CD4-positive, alpha-beta T cell (primary cell): ENCODE measurements at regions not wholly inside any gene's neighbourhood (a gene's known extent, or its start where the extent isn't known, plus 50 kb on each side); places are given as distances from the start of the nearest gene placed in this dataset.

Source experiments
- ATAC-seq: fragments of 200-7000 bp; cut with Tn5 transposase; one replicate; pipeline ENCODE4 v1.10.0; 2022; ENCODE audit warnings: mild to moderate bottlenecking; ENCODE audit not compliant: poor library complexity
- CTCF ChIA-PET: fragments of 350-600 bp; sonication (Branson Sonifier 250); formaldehyde crosslinking; loops from one replicate; lab custom pipeline; 2021; ENCODE audit warnings: antibody characterized with exemption, inconsistent platforms; lab: Charles Lee
- POLR2A ChIA-PET: fragments of 350-600 bp; sonication (Branson Sonifier 250); formaldehyde crosslinking; loops from one replicate; lab custom pipeline; 2021; ENCODE audit warnings: antibody characterized with exemption, inconsistent platforms; lab: Charles Lee
- DNase-seq, 14 experiments: peaks; one replicate each; pipeline ENCODE4 v3.0.0-alpha.2; 2013 to 2020; ENCODE audit warnings: mixed read lengths in 2 of 14
- H3K27ac ChIP-seq, 2 donors: one replicate each; pipeline versions ENCODE4 v1.5.1 to v1.7.0; 2013; ENCODE audit warnings: low read length in 2 of 2, low read depth in 1 of 2, mild to moderate bottlenecking in 1 of 2
- H3K27me3 ChIP-seq, 2 experiments: 1 replicate in 1 of 2; 2 replicates in 1 of 2; pipeline versions ENCODE4 v1.6.1 to v1.7.0; 2013; ENCODE audit warnings: low read length in 2 of 2, control low read depth in 1 of 2, mild to moderate bottlenecking in 1 of 2, moderate library complexity in 1 of 2; ENCODE audit not compliant: insufficient read depth in 2 of 2, control insufficient read depth in 1 of 2
- H3K36me3 ChIP-seq: one replicate; pipeline ENCODE4 v1.6.1; 2013; ENCODE audit warnings: low read length, control low read depth; ENCODE audit not compliant: insufficient read depth
- H3K4me1 ChIP-seq: one replicate; pipeline ENCODE4 v1.6.1; 2013; ENCODE audit warnings: low read length, control low read depth; ENCODE audit not compliant: insufficient read depth
- H3K4me3 ChIP-seq: one replicate; pipeline ENCODE4 v1.5.1; 2013; ENCODE audit warnings: mild to moderate bottlenecking, low read length, moderate library complexity
- H3K9me3 ChIP-seq, 2 experiments: 1 replicate in 1 of 2; 2 replicates in 1 of 2; pipeline versions ENCODE4 v1.6.1 to v1.7.0; 2013; ENCODE audit warnings: low read length in 2 of 2, mild to moderate bottlenecking in 2 of 2, control low read depth in 1 of 2, moderate library complexity in 1 of 2; ENCODE audit not compliant: control insufficient read depth in 1 of 2, insufficient read depth in 1 of 2
- H3K27ac Mint-ChIP-seq: one replicate; pipeline ENCODE4 v1.8.0; 2020; ENCODE audit warnings: mixed read lengths
- H3K27me3 Mint-ChIP-seq: one replicate; pipeline ENCODE4 v1.8.0; 2021; ENCODE audit warnings: mixed read lengths
- H3K36me3 Mint-ChIP-seq: one replicate; pipeline ENCODE4 v1.8.0; 2021; ENCODE audit warnings: low read depth, mixed read lengths
- H3K4me1 Mint-ChIP-seq: one replicate; pipeline ENCODE4 v1.8.0; 2021; ENCODE audit warnings: low read depth, mixed read lengths
- H3K4me3 Mint-ChIP-seq: one replicate; pipeline ENCODE4 v1.8.0; 2020; ENCODE audit warnings: mild to moderate bottlenecking, mixed read lengths
- H3K9me3 Mint-ChIP-seq: one replicate; pipeline ENCODE4 v1.8.0; 2020; ENCODE audit warnings: mixed read lengths
- intact Hi-C, 2 experiments: fragments of 100-400 bp; cut with DNase I in 1 of 2; cut with micrococcal nuclease in 1 of 2; formaldehyde crosslinking; loops; one replicate each; pipeline versions ENCODE4 v1.15.1 to v1.9.0; 2023 to 2025; cut with DNase I, micrococcal nuclease
- TF ChIP-seq, protein P1 (sequence below): fragments of 200-600 bp; IDR thresholded peaks from one replicate; pipeline ENCODE4 v1.8.0; 2022; ENCODE audit warnings: antibody characterized with exemption, mild to moderate bottlenecking

DNA sequence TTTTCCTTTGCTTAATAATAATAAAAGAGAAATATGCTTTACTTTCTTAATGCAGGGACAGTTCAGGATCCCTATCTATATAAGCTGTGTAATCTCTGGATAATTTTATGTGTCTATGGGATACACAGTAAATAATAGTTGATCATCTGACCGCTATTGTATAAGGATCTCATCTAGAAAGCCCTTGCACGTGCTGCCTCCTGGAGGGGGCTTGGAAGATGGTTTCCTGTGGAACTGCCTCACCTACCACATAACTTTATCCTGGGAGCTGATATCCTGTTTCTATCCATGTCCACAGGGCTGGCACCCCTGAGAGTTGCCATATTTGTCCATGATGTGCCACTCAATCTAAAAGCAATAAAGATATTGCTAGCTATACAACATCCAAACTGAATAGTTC lies 139.3 kb upstream of the FRMPD4 start:
- DNase-seq (no peak), ATAC-seq (no peak)
- Histone ChIP-seq H3K36me3 (no peaks in the 10 kb centered on the region), H3K4me3 (no peak overlapping the region), H3K9me3 (no peaks in the 10 kb centered on the region), H3K27me3 (peaks cover 0 to 4% of the 10 kb centered on the region in 2 experiments), H3K27ac (no peak overlapping the region), H3K4me1 (no peaks in the 10 kb centered on the region)
- ChIA-PET CTCF (no interaction called here), POLR2A (no interaction called here)
- H3K27ac Mint-ChIP-seq, result no peak overlapping the region
- no peaks in the 10 kb centered on the region for H3K4me1 Mint-ChIP-seq
- no peaks in the 10 kb centered on the region for H3K9me3 Mint-ChIP-seq
- TF ChIP-seq, protein P1, sequence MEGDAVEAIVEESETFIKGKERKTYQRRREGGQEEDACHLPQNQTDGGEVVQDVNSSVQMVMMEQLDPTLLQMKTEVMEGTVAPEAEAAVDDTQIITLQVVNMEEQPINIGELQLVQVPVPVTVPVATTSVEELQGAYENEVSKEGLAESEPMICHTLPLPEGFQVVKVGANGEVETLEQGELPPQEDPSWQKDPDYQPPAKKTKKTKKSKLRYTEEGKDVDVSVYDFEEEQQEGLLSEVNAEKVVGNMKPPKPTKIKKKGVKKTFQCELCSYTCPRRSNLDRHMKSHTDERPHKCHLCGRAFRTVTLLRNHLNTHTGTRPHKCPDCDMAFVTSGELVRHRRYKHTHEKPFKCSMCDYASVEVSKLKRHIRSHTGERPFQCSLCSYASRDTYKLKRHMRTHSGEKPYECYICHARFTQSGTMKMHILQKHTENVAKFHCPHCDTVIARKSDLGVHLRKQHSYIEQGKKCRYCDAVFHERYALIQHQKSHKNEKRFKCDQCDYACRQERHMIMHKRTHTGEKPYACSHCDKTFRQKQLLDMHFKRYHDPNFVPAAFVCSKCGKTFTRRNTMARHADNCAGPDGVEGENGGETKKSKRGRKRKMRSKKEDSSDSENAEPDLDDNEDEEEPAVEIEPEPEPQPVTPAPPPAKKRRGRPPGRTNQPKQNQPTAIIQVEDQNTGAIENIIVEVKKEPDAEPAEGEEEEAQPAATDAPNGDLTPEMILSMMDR, result no peak
- intact Hi-C loops, result no loop called here
- H3K4me3 Mint-ChIP-seq, result no peak overlapping the region
- no peaks in the 10 kb centered on the region for H3K36me3 Mint-ChIP-seq
- peaks cover 5% of the 10 kb centered on the region for H3K27me3 Mint-ChIP-seq

DNA sequence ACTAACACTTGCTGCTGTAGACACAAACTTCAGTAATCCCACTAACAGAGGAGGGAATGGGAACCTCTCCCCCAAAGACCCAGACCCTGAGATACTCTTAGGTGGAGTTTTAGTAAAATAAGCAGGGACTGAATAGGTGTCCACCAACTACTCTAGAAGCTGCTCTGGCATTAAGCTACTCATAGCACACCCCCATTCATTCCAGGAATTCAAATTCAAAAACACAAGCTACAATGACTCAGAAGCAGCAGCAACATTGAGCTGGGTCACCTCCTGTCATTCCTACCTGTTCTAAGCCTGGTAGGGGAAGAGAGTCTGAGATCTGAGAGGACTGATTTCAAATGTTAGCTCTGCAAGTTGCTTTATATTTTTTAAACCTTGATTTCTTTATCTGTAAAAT lies 135.4 kb upstream of the FRMPD4 start:
- H3K27ac Mint-ChIP-seq, result no peak overlapping the region
- Histone ChIP-seq H3K9me3 (no peaks in the 10 kb centered on the region), H3K27me3 (peaks cover 0 to 4% of the 10 kb centered on the region in 2 experiments), H3K4me1 (no peaks in the 10 kb centered on the region), H3K4me3 (no peak overlapping the region), H3K27ac (no peak overlapping the region), H3K36me3 (no peaks in the 10 kb centered on the region)
- no peaks in the 10 kb centered on the region for H3K36me3 Mint-ChIP-seq
- TF ChIP-seq, protein P1, result no peak
- POLR2A ChIA-PET, result no interaction called here
- no peaks in the 10 kb centered on the region for H3K4me1 Mint-ChIP-seq
- H3K27me3 Mint-ChIP-seq, result peaks cover 5% of the 10 kb centered on the region
- CTCF ChIA-PET, result no interaction called here
- H3K4me3 Mint-ChIP-seq, result no peak overlapping the region
- no peak for DNase-seq
- no peaks in the 10 kb centered on the region for H3K9me3 Mint-ChIP-seq
- intact Hi-C loops, result no loop called here
- no peak for ATAC-seq

DNA sequence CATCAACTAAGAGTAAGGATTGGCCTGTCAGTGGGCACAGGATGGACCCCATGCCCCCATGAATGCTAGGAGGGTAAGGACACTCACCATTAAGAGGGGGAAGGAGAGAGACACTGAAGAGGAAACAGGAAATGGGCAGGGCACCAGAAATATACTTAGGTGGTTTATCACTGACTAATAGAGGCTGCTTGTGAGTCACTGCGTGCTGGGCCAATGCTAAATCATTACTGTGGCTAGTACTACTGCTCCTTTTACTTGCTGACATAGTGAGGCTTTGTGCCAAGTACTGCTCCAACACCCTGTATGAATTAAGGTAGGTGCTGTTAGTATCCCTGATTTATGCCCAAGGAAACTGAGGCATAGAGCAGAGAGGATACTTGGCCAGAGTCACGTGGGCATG lies 130.4 kb upstream of the FRMPD4 start:
- no peak overlapping the region for H3K4me3 Mint-ChIP-seq

More for the DNA sequence above, 130.4 kb upstream of the FRMPD4 start:
- no peak overlapping the region for H3K27ac Mint-ChIP-seq
- ChIA-PET CTCF (interaction anchor here (0.6 kb wide), 1 partner anchor 689 kb away, joined by 4 read pairs; no protein-coding TSS in a partner anchor), POLR2A (no interaction called here)
- DNase-seq (no peak), ATAC-seq (no peak)
- intact Hi-C loops, result no loop called here
- no peaks in the 10 kb centered on the region for H3K27me3 Mint-ChIP-seq
- H3K36me3 Mint-ChIP-seq, result no peaks in the 10 kb centered on the region
- H3K4me1 Mint-ChIP-seq, result no peaks in the 10 kb centered on the region
- Histone ChIP-seq H3K9me3 (no peaks in the 10 kb centered on the region), H3K36me3 (no peaks in the 10 kb centered on the region), H3K4me3 (no peak overlapping the region), H3K27me3 (no peaks in the 10 kb centered on the region), H3K4me1 (no peaks in the 10 kb centered on the region), H3K27ac (no peak overlapping the region)
- TF ChIP-seq, protein P1, result no peak
- no peaks in the 10 kb centered on the region for H3K9me3 Mint-ChIP-seq
